Right lung (tissue), 2 donors: ENCODE measurements at regions not wholly inside any gene's neighbourhood (a gene's known extent, or its start where the extent isn't known, plus 50 kb on each side); places are given as distances from the start of the nearest gene placed in this dataset.

Source experiments
- DNase-seq, 2 donors: peaks; one replicate each; pipeline ENCODE4 v3.0.0-alpha.2; 2013

DNA sequence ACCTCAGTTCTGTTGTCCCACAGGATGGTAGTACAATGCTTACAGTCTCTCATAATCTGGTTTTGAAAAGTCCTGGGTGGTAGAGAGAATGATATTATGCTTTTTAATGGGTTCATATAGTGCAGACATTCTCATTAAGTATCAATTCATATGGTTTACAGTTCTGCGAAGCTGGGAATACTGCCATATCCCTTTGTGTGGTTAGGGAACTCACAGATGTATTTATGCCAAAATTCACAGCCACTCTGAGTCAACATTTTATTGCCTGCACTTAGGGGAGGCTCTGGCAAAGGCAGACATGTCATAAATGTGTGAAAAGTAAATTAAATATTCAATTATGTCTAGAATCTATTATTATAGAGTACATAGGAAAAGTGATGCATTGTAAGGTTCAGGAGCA is 808.2 kb downstream of the SUCLG1 start:
- DNase-seq = peak; percentile 18 to 22

DNA sequence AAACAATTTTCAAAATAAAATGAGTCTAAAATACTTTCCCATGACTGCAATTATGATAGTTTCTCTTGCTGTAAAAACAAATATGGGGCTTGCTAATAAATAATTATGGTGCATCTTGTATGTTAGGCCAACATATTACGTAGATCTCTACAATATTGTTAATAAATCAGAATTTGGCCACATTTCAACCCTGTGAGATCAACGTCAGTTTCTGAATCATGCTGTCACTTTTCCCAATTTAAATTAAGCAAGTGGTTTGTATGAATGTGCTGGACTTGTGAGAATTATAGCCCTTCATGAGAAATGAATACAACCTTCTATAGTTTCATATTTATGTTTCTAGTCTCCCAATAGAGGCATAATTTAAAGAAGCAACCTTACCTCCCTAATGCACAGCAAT is 808.9 kb downstream of the SUCLG1 start:
- no peak for DNase-seq

DNA sequence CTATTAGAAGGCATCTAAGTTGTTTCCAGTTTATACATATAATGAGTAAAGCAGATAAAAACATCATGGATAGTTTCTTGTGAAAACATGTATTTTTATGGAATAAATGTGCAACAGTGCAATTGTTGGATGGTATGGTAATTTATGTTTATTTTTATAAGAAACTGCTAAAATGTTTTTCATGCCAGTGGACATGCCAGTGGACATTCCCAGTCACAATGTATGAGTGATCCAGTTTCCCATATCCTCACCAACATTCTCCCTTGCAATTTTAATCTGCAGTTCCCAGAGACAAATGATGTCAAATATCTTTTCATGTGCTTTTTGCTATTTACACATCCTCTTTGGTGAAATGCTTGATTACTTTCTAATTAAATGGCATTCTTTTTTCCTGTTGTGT is 818.6 kb downstream of the SUCLG1 start:
- DNase-seq = no peak

DNA sequence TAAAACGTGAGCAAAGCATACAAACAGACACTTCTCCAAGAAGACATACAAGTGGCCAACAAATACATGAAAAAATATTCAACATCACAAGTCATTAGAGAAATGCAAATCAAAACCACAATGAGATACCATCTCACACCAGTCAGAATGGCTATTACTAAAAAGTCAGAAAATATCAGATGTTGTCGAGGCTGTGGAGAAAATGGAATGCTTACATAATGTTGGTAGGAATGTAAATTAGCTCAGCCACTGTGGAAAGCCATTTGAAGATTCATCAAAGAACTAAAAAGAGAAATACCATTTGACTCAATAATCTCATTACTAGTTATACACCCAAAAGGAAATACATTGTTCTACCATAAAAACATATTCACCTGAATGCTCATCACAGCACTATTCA is 825.7 kb downstream of the SUCLG1 start:
- no peak for DNase-seq

DNA sequence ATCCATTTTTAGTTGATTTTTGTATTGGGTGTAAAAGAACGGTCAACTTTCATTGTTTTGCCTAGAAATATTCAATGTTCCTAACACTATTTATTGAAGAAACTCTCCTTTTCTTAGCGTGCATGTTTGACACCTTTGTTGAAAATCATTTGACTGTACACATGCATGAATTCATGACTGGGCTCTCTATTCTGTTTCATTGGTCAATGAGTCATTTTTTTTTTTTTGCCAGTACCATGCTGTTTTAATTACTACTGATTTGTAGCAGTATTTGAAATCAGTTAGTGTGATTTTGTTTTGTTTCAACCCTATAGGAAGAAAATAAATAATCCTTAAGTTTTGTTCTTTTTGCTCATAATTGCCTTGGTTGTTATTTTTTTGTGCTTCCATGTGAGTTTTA is 828.7 kb downstream of the SUCLG1 start:
- no peak for DNase-seq

DNA sequence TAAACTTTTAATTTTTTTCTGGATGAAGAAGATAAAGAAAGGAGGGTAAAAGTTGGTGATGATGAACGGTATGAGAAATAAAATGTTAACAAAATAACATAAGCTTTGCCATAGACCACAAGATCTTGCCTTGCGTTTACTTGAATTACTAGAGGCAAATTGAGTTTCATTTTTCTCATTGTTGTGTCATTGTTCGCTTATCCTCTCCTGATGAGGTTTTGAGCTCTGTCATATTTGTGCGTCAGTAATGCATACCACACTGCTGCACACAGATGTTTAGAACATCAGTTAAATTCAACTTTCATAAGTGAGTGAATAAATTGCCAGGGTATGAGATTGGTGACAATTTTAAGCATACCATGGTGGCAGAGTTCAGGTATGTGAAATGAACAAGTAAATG is 843.6 kb downstream of the SUCLG1 start:
- no peak for DNase-seq

DNA sequence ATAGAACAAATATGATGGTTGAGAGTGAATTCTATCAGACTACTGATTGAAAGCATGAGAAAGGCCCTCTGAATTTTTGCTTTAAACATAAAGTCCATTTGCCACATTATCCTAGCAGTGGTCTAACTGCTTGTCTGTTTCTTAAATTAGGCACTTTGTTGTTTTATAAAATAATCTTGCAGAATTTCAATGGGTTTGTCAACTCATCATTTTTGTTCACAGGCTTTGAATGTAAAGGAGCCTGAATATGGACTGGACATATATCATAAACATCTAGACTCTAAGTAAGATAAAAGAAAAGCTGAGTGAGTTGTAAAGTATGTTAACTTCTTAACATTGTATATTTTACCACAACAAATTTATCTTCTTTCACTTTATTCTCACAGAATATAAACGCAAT is 845.9 kb downstream of the SUCLG1 start:
- DNase-seq = no peak

DNA sequence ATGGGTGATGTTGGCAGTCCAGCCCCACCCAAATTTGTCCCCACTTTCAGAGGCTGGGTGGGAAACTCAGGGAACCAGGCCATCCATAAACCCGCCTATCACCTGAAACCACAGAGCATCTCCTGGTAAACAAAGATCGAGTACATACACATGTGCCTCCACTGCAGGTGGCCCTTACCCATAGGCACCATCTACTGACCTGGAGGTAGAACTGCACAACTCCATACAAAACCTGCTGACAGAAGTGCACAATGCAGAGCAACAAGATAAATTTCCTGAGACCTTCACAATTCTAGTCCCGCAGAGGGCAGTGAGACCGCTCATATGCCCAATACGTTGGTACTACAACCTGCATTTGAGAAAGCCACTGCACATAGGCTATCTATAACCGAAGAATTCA is 856.3 kb downstream of the SUCLG1 start:
- no peak for DNase-seq

DNA sequence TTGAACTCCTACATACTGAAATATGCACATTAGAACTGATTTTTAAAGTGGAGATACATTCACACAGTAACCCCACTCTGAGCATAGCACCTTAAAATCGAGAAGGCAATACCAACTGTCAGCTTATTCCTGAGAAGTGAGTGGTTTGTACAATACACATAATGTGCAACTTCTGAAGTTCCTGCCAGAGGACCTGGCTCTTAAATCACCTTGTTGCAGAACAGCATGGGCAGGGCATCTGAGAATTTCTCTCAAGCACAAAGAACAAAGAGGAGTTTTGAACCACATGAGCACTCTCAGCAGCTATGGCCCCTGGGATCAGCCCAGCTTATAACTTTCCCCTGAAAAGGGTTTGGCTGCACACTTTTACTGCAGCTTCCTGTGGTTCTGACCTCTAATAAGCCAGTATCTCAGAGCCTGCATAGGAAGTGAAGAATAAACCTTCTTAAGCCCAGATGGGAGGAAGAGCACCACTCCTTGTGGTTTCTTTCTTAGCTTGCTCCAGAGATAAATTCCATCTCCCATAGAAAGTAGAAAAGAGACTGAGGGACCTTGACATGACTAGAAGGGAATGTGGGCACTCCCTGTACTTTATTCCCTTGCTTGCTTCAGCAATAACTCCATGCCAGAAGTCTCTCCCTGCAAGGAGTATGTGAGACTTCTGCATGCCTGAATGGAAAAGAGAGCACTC is 862.3 kb downstream of the SUCLG1 start:
- DNase-seq = no peak

DNA sequence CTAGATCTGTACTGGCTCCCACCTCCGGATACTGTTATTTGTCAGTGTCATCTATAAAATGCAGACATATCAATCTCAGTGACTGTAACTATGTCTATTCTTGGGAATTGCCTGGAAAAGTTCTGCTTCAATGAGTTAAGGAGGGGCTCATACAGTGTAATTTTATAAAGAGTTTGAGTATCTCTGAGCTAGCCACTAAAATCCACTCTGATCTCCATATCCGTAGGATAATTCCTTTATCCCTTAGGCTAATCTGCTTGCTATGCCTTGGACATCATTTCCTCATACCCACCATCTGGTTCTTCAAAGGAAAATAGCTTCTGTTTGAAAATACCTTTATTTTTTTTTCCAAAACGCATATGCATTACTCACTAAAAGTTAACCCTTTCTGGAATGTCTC is 863.2 kb downstream of the SUCLG1 start:
- DNase-seq = no peak

DNA sequence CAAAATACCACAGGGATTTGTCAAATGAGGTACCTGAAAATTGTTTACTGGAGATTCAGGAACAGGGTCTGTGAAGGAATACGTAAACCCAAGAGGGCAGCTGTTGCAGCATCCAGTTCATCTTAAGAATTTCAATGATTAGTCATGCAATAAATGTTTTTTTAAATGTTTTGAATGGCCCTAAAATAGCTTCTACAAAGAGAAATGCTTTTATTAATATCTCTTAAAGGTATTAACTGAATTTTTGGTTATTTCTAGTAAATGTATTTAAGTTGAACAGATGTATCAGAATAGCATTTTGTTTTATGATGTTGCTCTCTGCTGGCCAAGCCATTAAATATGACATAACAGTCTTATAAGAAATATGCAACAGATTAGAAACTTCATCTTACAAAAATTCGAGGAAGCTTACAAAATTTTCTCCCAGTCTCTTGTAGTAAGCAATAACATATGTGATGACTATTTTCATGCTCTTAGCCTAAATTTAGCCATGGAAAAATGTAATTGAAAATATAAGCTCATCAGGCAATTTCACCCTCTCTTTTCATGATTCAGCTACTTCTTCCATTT is 863.9 kb downstream of the SUCLG1 start:
- no peak for DNase-seq

DNA sequence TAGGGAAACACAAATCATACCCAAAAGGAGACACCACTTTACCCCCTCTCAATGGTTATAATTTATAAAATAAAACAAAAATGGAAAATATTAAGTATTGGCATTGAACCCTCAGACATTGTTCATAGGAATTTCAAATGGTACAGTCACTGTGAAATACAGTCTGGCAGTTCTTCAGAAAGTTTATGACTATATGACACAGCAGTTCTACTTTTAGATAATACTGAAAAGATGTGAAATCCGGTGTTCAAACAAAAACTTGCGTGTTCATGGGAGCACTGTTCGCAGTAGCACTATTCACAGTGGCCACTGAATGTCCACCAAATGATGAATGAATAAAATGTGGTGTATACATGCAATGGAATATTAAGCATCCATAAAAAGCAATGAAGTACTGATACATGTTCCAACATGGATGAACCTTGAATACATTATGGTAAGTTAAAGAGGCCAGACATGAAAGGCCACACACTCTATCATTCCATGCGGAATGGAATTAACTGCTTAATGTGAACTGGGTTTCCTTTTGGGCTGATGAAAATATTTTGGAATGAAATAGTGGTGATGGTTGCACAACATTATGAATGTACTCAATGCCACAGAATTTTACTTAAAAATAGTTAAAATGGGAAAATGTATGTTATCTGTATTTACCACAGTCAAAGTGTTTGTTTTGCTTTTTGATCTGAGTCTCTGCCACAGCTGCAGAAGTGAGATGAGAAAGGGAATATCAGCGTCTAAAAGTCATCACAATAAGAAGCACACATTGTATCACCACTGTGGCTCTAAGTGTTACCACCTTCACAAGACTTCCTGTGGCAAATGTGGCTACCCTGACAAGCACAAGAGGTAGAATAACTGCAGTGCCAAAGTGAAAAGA is 864.6 kb downstream of the SUCLG1 start:
- DNase-seq = no peak

DNA sequence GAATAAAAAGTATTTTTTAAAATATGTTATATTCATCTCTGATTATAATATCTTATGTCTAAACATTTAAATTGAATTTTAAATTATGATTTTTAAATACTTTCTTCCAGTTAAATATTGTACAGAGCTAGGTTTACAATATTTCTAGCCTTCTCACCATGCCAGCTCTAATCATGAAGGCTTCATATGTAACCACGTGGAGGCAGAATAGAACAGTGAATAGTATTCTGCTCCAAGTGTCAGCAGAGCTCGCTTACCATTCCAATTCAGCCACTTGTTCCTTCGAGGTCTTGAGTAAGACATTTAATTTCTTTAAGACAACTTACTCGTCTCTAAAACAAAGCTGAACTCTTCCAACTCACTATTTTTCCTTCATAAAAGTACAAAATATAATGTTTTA is 871.8 kb downstream of the SUCLG1 start:
- no peak for DNase-seq

DNA sequence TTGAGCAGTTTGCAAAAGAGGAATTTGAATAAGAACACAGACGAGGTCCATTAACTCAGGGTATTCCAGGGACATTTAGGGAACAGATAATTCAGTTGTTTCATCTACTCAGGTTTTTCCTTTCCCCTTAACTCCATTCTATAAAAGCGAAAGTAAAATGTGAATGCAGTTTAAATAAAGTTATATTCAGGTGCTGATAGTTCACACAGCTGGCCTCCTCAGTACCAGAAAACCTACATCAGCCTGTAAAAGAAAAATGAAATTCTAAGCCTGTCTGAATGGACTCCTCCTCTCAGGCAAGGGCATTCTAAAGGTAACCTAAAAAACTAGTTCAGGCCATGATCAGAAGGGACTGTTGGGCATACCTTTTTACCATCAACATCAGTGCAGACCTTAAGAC is 873.8 kb downstream of the SUCLG1 start:
- DNase-seq = no peak

DNA sequence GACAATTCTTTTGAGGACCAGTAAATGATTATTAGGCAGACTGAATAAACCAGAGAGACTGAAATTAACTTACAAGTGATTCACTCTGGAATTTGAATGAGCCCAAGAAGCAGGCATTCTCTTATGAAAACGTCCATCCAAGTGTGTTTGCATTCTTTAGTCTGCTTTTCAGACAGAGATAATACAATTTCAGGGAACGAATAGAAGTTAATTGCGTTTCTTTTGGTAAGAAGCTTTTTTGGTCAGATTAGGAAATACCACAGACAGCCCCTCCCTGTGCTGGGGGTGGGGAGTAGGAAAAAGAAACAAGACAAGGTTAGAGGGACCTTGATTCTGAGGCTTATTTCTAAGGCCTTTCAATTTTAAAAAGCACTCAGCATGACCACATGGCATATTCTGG is 874.4 kb downstream of the SUCLG1 start:
- DNase-seq = no peak

DNA sequence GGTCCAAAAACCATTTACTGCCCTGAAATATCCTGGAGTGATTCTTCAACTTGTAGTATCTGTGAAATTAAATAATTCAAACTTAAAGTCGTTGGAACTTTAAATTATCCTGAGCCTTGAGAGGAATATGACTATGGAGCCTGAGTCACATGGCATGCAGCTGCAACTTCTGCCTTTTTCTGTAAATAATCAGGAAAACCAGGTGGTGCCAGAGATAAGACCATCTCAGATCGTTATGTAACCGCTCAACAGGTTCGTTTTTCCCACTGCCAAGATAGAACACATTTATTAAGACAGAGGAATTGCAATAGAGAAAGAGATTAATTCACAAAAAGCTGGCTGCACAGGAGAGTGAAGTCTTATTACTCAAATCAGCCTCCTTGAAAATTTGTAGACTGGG is 876.5 kb downstream of the SUCLG1 start:
- no peak for DNase-seq

DNA sequence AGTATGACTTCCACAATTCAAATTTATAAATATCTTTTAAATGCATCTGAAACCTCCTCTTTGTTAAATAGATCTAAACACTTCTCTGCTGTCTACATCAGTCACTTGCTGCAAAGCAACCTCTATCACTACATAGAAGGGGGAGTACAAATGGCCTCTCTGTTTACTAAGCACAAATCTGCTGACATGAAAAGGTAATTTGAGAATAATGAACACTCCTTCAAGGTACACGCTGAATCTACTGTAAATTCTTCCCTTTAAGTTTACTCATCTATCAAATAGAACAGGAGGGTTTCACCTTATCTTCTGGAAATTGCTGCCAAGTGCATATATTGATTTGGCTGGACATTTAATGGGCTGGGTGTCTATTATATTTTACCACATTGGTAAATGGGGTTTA is 879.6 kb downstream of the SUCLG1 start:
- no peak for DNase-seq

DNA sequence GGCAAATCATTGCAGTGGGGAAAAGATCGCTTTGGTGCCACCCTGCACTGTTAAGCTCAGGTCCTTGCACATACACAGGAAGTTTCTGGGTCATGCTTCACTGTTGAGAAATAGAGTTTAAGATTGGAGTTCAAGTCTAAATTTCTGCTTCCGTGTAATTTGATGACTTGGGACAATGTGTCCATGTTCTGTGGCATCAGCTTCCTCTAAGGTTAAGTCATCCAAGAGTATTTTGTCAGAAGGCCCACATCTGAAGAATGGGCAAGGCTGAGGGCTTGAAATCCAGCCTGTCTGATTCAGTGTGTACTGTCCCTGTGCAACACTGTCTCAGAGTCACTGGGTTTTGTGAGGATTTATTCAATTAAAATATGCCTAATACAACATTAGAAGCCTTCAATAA is 880.7 kb downstream of the SUCLG1 start:
- DNase-seq = no peak

DNA sequence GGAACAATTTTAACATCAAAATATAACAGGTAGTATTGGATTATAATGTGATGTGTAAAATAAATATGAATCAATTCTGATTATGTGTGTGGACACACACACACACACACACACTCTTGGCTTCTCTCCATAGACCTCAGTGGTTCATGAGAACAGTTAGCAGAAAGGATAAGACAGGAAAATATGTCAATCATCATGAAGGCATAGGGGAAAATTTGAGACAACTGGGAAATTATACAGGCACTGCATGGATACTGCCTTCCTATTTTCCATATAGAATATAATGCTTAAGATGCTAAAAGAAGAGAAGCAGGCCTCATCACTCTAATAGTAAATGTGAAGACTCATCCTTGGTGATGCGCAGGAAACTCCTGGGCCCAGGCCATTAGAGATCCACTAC is 884.5 kb downstream of the SUCLG1 start:
- no peak for DNase-seq

DNA sequence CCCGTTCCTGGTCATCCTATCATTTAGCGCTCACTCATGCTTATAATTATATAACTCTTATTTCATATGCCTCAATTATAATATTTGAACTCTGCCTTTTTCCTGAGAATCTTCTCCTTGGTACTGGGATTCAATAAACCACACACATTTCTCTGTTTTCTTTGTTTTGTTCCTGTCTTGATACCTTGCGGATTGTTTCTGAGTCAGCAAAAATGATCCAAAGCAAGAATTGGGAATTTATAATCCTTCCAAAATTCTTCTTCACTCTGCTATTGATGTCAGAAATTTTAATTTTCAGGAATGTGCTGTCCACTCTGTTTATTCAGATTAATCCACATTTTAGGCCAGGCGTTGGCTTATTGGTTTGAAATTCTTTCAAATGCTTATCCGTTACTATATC is 886.0 kb downstream of the SUCLG1 start:
- no peak for DNase-seq

DNA sequence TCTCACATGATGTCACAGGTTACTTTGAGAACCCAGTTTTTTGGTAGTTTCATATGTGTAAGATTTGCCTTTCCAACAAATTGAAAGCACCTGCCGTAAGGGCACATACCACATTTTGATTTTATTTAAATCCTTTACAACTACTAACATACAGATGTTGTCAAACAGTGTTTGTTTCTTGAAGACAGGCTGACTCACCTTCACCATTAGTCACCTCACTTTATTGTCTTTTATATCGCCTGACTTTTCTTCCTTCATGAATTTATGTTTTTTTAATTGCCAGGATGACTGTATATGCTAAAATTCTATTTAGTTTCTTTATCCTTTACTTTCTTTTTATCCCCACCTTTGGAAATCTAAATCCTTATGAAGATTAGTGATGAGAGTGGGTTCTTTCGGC is 886.7 kb downstream of the SUCLG1 start:
- DNase-seq = no peak

DNA sequence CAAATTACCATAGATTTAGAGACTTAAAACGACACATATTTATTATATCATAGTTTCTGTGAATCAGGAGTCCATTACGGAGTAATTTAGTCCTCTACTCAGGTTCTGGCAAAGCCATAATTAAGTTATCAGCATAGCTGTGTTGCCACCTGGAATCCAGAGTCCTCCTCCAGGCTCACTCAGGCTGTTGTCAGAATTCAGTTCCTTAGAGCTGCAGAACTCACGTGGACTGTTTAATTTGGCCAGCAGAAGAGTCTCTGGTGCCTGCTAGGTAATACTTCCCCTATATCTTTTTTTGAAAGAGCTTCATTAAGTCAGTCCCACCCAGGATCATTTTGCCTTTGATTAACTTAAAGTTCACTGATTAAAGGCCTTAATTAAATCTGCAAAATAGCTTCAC is 891.5 kb downstream of the SUCLG1 start:
- no peak for DNase-seq

DNA sequence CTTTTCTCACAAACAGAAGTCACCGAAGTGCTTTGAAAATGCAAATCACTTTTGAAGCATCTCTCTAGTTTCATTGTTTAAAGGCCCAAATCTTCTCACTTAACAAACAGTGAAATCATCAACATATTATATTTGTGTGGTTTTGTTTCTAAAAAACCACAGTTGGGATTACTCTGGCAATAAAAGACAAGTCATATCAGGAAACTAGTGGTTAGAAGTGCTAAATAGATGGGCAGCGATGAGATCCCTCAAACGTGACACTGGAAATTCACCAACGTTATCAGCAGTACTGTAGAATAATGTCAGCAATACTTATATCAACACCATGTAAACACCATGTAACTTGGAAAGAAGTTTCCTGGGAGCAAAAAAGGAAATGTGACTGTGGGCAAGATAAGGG is 893.5 kb downstream of the SUCLG1 start:
- no peak for DNase-seq
